ENCODE measurements at regions not wholly inside any gene's neighbourhood (a gene's known extent, or its start where the extent isn't known, plus 50 kb on each side); places are given as distances from the start of the nearest gene placed in this dataset.

DNA sequence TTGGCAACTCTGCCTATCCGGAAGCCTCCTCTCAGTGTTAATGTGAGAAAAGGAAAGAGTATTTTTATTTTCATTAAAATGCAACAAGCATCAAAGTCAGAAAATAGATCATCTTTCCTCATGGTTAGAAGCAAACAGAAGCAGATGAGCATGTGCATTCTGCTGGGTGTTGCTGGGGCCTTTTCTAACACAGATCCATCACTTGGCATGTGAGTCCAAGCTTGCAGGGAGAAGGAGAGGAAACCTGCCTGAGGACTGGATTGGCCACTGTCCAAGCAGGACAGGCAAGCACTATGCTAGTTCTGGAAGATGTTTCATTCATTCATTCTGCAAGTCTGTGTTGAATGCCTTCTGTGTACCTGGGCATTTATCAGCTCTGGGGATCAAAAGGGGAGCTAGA is 348.7 kb upstream of the PCSK5 start:
- Histone ChIP-seq H3K4me3 (no peak overlapping the region), H3K4me1 (no peaks in the 10 kb centered on the region), H3K9me3 (no peaks in the 10 kb centered on the region), H3K27ac (no peak overlapping the region), H3K4me2 (no peak overlapping the region)
- ChIA-PET POLR2A (no interaction called here), CTCF (interaction anchor here (0.6 kb wide), 1 partner anchor 468 kb away, joined by 5 read pairs; no protein-coding TSS in a partner anchor)
- TF ChIP-seq, protein P1, sequence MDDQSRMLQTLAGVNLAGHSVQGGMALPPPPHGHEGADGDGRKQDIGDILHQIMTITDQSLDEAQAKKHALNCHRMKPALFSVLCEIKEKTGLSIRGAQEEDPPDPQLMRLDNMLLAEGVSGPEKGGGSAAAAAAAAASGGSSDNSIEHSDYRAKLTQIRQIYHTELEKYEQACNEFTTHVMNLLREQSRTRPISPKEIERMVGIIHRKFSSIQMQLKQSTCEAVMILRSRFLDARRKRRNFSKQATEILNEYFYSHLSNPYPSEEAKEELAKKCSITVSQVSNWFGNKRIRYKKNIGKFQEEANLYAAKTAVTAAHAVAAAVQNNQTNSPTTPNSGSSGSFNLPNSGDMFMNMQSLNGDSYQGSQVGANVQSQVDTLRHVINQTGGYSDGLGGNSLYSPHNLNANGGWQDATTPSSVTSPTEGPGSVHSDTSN (IDR thresholded peaks at IDR 0.05) = no peak
- TF ChIP-seq CHD2 (IDR thresholded peaks at IDR 0.05; ENCODE audit: low read length, partially characterized antibody) (no peak), MYC (IDR thresholded peaks at IDR 0.05; ENCODE audit: borderline replicate concordance, low read length) (no peak), ZFP36 (IDR thresholded peaks at IDR 0.05; ENCODE audit: borderline replicate concordance, partially characterized antibody) (no peak), RFX5 (IDR thresholded peaks at IDR 0.05) (no peak), RAD21 (conservative IDR thresholded peaks at IDR 0.05 in 1 of 2, IDR thresholded peaks at IDR 0.05 in 1 of 2) (no peak), HOXA7 (CRISPR knock-in tag; IDR thresholded peaks at IDR 0.05) (no peak)
- TF ChIP-seq, protein P2, sequence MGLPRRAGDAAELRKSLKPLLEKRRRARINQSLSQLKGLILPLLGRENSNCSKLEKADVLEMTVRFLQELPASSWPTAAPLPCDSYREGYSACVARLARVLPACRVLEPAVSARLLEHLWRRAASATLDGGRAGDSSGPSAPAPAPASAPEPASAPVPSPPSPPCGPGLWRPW (IDR thresholded peaks at IDR 0.05) = no peak
- ATAC-seq (no peak), FAIRE-seq (no peak), DNase-seq (ENCODE audit: low read depth in 1 of 2, low spot score in 1 of 2) (no peak)
- 50% methylated on average over 1 of the region's 1 CpG for WGBS (ENCODE audit: missing lambda C conversion rate)

DNA sequence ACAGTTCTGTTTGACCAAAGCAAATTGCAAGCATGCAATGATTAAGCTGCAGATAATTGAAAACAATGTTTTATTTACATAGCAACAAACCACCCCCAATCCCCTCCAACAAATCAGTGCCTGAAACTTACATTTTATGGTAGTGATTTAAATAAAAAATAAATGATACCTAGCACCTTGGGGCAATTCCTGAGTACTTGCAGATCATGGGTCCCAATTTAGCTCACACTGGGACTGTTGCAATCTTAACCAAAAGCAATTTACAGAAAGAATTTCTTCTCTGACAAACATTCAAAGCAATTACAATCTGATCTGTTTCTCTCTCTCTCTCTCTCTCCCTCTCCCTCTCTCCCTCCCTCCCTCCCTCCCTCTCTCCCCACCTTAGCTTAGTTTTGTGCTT is 345.7 kb upstream of the PCSK5 start:
- no peak overlapping the region for H3K27ac ChIP-seq
- H3K4me1 ChIP-seq = no peaks in the 10 kb centered on the region
- H3K4me2 ChIP-seq = no peak overlapping the region
- ChIA-PET CTCF (interaction anchor here (1.2 kb wide), 1 partner anchor 24 kb away, joined by 4 read pairs; no protein-coding TSS in a partner anchor), POLR2A (no interaction called here)
- FAIRE-seq (no peak), DNase-seq (ENCODE audit: low read depth in 1 of 2, low spot score in 1 of 2) (no peak), ATAC-seq (no peak)
- H3K9me3 ChIP-seq = no peaks in the 10 kb centered on the region
- H3K4me3 ChIP-seq = no peak overlapping the region
- TF ChIP-seq, protein P3, sequence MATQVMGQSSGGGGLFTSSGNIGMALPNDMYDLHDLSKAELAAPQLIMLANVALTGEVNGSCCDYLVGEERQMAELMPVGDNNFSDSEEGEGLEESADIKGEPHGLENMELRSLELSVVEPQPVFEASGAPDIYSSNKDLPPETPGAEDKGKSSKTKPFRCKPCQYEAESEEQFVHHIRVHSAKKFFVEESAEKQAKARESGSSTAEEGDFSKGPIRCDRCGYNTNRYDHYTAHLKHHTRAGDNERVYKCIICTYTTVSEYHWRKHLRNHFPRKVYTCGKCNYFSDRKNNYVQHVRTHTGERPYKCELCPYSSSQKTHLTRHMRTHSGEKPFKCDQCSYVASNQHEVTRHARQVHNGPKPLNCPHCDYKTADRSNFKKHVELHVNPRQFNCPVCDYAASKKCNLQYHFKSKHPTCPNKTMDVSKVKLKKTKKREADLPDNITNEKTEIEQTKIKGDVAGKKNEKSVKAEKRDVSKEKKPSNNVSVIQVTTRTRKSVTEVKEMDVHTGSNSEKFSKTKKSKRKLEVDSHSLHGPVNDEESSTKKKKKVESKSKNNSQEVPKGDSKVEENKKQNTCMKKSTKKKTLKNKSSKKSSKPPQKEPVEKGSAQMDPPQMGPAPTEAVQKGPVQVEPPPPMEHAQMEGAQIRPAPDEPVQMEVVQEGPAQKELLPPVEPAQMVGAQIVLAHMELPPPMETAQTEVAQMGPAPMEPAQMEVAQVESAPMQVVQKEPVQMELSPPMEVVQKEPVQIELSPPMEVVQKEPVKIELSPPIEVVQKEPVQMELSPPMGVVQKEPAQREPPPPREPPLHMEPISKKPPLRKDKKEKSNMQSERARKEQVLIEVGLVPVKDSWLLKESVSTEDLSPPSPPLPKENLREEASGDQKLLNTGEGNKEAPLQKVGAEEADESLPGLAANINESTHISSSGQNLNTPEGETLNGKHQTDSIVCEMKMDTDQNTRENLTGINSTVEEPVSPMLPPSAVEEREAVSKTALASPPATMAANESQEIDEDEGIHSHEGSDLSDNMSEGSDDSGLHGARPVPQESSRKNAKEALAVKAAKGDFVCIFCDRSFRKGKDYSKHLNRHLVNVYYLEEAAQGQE (IDR thresholded peaks at IDR 0.05) = no peak
- TF ChIP-seq RNF2 (IDR thresholded peaks at IDR 0.05; ENCODE audit: borderline replicate concordance, low read depth) (no peak), HEYL (CRISPR knock-in tag; IDR thresholded peaks at IDR 0.05) (no peak), POLR2AphosphoS2 (conservative IDR thresholded peaks at IDR 0.05; ENCODE audit: low read length) (no peak), HOXB13 (CRISPR knock-in tag; IDR thresholded peaks at IDR 0.05; ENCODE audit: low read depth) (no peak), CBX8 (IDR thresholded peaks at IDR 0.05) (no peak), TFCP2L1 (CRISPR knock-in tag; IDR thresholded peaks at IDR 0.05) (no peak), MAZ (IDR thresholded peaks at IDR 0.05; ENCODE audit: borderline replicate concordance, low read depth, low read length) (no peak), GATA3 (IDR thresholded peaks at IDR 0.05; ENCODE audit: borderline replicate concordance) (no peak), EHMT2 (IDR thresholded peaks at IDR 0.05; ENCODE audit: low read depth) (no peak), ZNF302 (CRISPR knock-in tag; IDR thresholded peaks at IDR 0.05) (no peak)
- TF ChIP-seq, protein P4, sequence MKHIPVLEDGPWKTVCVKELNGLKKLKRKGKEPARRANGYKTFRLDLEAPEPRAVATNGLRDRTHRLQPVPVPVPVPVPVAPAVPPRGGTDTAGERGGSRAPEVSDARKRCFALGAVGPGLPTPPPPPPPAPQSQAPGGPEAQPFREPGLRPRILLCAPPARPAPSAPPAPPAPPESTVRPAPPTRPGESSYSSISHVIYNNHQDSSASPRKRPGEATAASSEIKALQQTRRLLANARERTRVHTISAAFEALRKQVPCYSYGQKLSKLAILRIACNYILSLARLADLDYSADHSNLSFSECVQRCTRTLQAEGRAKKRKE (CRISPR knock-in tag; IDR thresholded peaks at IDR 0.05; ENCODE audit: low read depth) = no peak
